ENCODE measurements at regions not wholly inside any gene's neighbourhood (a gene's known extent, or its start where the extent isn't known, plus 50 kb on each side); places are given as distances from the start of the nearest gene placed in this dataset.
"Not testable (repeated sequence)": the region's sequence is repeated elsewhere in the genome, so short reads cannot be mapped to it uniquely, and the experiment has no call there.

DNA sequence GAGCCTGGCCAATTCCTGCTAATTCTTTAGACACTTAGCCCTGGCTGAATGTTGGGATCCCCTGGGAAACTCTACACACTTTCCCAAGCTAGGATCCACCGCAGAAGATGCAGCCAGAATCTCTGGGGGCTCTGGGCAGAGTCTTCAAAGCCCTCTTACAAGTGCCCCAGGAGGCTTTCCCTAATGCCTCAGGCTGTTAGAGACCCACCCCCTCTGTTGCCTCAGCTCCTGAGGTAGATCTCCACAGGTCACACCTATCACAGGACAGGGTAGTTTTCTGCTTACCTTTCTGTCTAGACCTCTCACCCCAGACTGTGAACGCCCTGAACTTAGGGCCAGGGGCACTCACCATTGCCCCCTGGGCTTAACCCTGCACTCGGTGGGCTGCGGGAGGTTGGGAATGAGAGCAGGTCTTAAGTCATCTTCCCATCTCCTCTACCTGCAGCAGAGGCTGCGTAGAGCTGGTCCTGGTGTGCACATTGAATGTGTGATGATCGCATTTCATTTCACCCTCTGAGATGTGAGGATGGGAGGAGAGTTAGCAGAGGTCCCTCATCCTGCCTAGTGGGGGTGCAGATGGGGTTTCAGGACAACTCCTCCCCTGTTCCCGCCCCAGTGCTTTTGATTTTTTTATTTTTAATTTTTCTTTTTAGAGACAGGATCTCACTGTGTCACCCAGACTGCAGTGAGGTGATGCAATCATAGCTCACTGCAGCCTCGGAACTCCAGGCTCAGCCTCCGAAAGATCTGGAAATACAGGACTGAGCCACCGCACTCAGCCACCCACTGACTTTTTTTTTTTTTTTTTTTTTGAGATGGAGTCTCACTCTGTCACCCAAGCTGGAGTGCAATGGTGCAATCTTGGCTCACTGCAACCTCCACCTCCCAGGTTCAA lies 89.0 kb upstream of the LHX1 start:
- Histone ChIP-seq H3K27me3 (ENCODE audit: control insufficient read depth, insufficient read depth, low read length) (peaks cover 28% of the 10 kb centered on the region), H3K9me3 (ENCODE audit: control insufficient read depth, low read length) (no peaks in the 10 kb centered on the region)

DNA sequence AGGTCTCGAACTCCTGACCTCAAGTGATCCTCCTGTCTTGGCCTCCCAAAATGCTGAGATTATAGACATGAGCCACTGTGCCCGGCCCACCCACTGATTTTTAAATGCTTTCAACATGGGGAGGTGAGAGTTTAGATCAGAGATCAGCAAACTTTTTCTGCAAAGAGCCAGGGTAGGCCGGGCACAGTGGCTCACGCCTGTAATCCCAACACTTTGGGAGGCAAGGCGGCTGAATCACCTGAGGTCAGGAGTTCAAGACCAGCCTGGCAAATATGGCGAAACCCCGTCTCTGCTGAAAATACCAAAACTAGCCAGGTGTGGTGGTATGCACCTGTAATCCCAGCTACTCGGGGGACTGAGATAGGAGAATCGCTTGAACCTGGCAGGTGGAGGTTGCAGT lies 88.3 kb upstream of the LHX1 start:
- not testable (repeated sequence) for H3K4me1 ChIP-seq (ENCODE audit: control insufficient read depth, insufficient read depth, low read length); H3K4me3 ChIP-seq (ENCODE audit: low read length); H3K9me3 ChIP-seq (ENCODE audit: control insufficient read depth, low read length); H3K36me3 ChIP-seq (ENCODE audit: control insufficient read depth, insufficient read depth, low read length); H3K9ac ChIP-seq (ENCODE audit: low read length)
- H3K27me3 ChIP-seq (ENCODE audit: control insufficient read depth, insufficient read depth, low read length) = peaks cover 28% of the 10 kb centered on the region

More for the DNA sequence above, 89.0 kb upstream of the LHX1 start:
- H3K4me1 ChIP-seq (ENCODE audit: control insufficient read depth, insufficient read depth, low read length) = no peaks in the 10 kb centered on the region
- H3K9ac ChIP-seq (ENCODE audit: low read length) = no peak overlapping the region
- no peak overlapping the region for H3K4me3 ChIP-seq (ENCODE audit: low read length)
- no peaks in the 10 kb centered on the region for H3K36me3 ChIP-seq (ENCODE audit: control insufficient read depth, insufficient read depth, low read length)

DNA sequence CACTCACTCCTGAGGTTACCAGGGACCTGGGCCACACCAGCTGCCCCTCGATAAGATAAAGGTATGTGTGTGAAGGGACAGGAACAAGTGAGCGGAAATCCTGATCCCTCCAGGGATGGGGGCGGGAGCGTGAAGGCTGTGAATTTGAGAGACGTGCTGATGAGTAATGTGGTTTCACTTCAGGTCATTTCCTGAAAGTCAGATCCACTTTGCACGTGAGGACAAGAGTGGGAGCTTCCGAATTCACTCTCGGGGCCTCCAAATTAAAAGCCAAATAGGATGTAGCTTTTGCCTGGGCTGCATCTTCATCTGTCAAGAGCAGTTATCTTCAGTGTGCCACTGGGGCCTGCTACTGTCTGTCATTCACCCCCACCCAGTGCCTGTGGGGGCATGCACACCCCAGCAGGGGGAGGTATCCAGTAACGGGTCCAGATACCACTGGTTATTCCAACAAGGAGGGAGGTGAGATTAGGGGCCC lies 87.4 kb upstream of the LHX1 start:
- Histone ChIP-seq H3K36me3 (ENCODE audit: control insufficient read depth, insufficient read depth, low read length) (no peaks in the 10 kb centered on the region), H3K27me3 (ENCODE audit: control insufficient read depth, insufficient read depth, low read length) (peaks cover 28% of the 10 kb centered on the region), H3K4me3 (ENCODE audit: low read length) (no peak overlapping the region), H3K9ac (ENCODE audit: low read length) (no peak overlapping the region), H3K9me3 (ENCODE audit: control insufficient read depth, low read length) (no peaks in the 10 kb centered on the region), H3K4me1 (ENCODE audit: control insufficient read depth, insufficient read depth, low read length) (no peaks in the 10 kb centered on the region)

DNA sequence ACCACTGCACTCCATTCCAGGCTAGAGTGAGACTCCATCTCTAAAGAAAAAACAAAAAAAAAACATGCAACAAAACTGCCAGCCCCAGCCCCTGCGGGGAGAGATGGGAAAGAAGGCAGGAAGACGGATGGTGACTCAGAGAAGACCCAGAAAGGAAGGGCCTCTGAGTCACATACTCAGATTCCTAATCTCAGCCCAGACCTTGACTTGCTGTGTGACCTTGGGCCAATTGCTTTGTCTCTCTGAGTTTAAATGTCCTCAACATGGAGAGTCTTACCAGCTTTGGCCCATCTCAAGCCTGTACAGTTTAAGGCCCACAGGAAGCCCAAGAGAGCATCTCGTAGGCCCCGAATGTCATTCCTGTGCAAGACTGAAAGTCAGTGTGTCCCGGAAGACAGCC lies 86.5 kb upstream of the LHX1 start:
- H3K4me3 ChIP-seq (ENCODE audit: low read length) = no peak overlapping the region
- peaks cover 22% of the 10 kb centered on the region for H3K27me3 ChIP-seq (ENCODE audit: control insufficient read depth, insufficient read depth, low read length)
- no peak overlapping the region for H3K9ac ChIP-seq (ENCODE audit: low read length)
- H3K4me1 ChIP-seq (ENCODE audit: control insufficient read depth, insufficient read depth, low read length) = no peaks in the 10 kb centered on the region
- H3K36me3 ChIP-seq (ENCODE audit: control insufficient read depth, insufficient read depth, low read length) = no peaks in the 10 kb centered on the region
- H3K9me3 ChIP-seq (ENCODE audit: control insufficient read depth, low read length) = no peaks in the 10 kb centered on the region

DNA sequence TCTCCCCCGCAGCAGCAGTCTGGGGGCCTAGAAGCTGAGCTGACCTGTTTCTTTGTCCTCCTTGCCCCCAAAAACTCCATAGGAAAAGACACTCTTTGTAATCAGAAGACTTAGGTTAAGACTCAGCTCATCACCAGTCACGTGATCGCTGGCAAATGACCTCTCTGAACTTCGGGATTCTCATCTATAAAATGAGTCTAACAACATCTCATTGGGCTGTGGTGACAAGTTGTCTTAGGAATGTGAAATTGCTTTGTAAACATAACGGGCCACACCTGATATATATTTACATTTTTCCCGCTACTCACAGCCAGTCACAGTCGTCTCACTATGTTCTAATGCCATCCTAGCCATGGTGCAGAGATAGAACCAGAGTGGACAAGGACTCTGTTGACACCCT lies 86.0 kb upstream of the LHX1 start:
- Histone ChIP-seq H3K9me3 (ENCODE audit: control insufficient read depth, low read length) (no peaks in the 10 kb centered on the region), H3K27me3 (ENCODE audit: control insufficient read depth, insufficient read depth, low read length) (peaks cover 22% of the 10 kb centered on the region), H3K4me3 (ENCODE audit: low read length) (no peak overlapping the region), H3K9ac (ENCODE audit: low read length) (no peak overlapping the region), H3K4me1 (ENCODE audit: control insufficient read depth, insufficient read depth, low read length) (no peaks in the 10 kb centered on the region), H3K36me3 (ENCODE audit: control insufficient read depth, insufficient read depth, low read length) (no peaks in the 10 kb centered on the region)

DNA sequence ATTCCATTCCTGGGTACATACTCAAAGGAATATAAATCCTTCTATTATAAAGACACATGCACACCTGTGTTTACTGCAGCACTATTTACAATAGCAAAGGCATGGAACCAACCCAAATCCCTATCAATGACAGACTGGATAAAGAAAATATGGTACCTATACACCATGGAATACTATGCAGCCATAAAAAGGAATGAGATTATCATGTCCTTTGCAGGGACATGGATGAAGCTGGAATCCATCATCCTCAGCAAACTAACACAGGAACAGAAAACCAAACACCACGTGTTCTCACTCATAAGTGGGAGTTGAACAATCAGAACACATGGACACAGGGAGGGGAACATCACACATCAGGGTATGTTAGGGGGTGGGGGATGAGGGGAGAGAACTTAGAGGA lies 84.8 kb upstream of the LHX1 start:
- H3K27me3 ChIP-seq (ENCODE audit: control insufficient read depth, insufficient read depth, low read length) = peaks cover 22% of the 10 kb centered on the region
- not testable (repeated sequence) for H3K4me3 ChIP-seq (ENCODE audit: low read length); H3K36me3 ChIP-seq (ENCODE audit: control insufficient read depth, insufficient read depth, low read length); H3K9me3 ChIP-seq (ENCODE audit: control insufficient read depth, low read length); H3K9ac ChIP-seq (ENCODE audit: low read length); H3K4me1 ChIP-seq (ENCODE audit: control insufficient read depth, insufficient read depth, low read length)

DNA sequence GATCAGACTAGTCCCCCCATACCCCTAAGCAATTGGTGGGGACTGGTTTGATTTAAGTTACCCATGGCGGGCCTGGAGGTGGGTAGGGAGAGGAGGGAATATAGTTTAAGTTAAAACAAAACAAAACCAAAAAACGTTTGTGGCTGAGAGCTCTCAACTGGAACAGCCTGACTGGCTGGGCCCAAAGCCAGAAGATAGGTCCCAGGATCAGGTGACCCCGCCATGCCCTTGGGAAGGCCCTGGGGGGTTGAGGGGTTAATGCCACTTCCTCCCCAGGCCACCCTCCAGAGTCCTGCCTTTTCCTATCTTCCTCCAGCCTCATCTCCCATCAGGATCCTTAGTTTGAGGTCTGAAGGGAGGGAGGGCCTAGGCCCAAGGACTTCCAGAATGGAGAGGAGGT lies 82.3 kb upstream of the LHX1 start:
- no peak overlapping the region for H3K9ac ChIP-seq (ENCODE audit: low read length)
- H3K9me3 ChIP-seq (ENCODE audit: control insufficient read depth, low read length) = no peaks in the 10 kb centered on the region
- peaks cover 12% of the 10 kb centered on the region for H3K27me3 ChIP-seq (ENCODE audit: control insufficient read depth, insufficient read depth, low read length)
- H3K36me3 ChIP-seq (ENCODE audit: control insufficient read depth, insufficient read depth, low read length) = no peaks in the 10 kb centered on the region
- no peaks in the 10 kb centered on the region for H3K4me1 ChIP-seq (ENCODE audit: control insufficient read depth, insufficient read depth, low read length)
- H3K4me3 ChIP-seq (ENCODE audit: low read length) = no peak overlapping the region

DNA sequence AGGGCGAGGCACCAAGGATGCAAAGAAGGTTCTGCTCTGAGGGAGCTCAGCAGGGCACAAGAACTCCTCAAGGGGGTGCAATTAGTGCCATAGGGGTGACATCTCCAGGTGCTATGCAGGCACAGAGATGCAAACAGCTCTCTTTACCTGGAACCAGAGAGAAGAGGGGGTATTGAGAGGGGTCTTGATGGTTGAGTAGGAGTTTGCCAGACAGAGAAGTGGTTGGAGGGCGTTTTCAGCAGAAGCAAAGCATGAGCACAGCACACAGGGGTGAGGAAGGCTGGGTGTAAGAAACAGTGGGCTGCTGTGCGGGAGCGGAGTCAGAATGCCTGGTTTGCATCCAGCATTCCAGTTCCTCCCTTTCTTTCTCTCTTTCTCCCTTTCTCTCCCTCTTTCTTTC lies 81.8 kb upstream of the LHX1 start:
- H3K9ac ChIP-seq (ENCODE audit: low read length) = no peak overlapping the region
- no peaks in the 10 kb centered on the region for H3K36me3 ChIP-seq (ENCODE audit: control insufficient read depth, insufficient read depth, low read length)
- peaks cover 7% of the 10 kb centered on the region for H3K27me3 ChIP-seq (ENCODE audit: control insufficient read depth, insufficient read depth, low read length)
- no peaks in the 10 kb centered on the region for H3K9me3 ChIP-seq (ENCODE audit: control insufficient read depth, low read length)
- H3K4me1 ChIP-seq (ENCODE audit: control insufficient read depth, insufficient read depth, low read length) = no peaks in the 10 kb centered on the region
- no peak overlapping the region for H3K4me3 ChIP-seq (ENCODE audit: low read length)

DNA sequence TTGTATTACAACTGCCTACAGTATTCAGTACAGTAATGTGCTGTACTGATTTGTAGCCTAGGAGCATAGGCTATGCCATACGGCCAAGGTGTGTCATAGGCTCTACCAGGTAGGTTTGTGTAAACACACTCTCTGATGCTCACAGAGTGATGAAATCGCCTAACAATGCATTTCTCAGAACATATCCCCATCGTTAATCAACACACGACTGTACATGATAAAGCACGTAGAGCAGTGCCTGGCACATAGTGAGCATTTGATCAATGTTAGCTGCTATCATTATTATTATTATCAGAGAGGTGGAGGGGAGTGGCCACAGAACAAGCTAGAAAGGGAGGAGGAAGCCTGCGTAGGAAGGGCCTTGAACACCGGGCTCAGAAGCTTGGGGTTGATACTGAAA lies 81.1 kb upstream of the LHX1 start:
- H3K9me3 ChIP-seq (ENCODE audit: control insufficient read depth, low read length) = no peaks in the 10 kb centered on the region
- no peak overlapping the region for H3K4me3 ChIP-seq (ENCODE audit: low read length)
- no peaks in the 10 kb centered on the region for H3K36me3 ChIP-seq (ENCODE audit: control insufficient read depth, insufficient read depth, low read length)
- no peak overlapping the region for H3K9ac ChIP-seq (ENCODE audit: low read length)
- H3K27me3 ChIP-seq (ENCODE audit: control insufficient read depth, insufficient read depth, low read length) = peaks cover 4% of the 10 kb centered on the region
- no peaks in the 10 kb centered on the region for H3K4me1 ChIP-seq (ENCODE audit: control insufficient read depth, insufficient read depth, low read length)

DNA sequence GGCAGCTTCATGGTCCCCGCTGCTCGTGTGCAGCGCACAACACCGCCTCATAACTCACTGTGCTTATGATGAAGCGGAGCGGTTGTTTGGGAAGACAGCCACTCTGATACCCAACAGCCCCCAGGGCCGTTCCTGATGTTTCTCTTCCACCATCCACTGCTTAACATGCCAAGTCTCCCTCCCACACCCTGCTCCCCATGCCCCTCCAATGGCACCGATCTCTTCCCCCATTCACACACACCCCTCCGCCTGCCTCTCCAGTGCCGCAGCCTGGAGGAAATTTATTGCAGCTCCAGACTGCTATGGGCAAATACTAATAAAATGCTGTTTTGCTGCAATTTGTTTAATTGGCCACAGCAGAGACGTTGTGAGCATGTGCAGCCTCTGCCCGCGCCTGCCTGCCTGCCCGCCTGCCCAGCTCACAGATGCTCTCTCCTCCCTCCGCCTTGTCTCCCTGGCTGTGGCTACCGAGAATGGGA lies 80.3 kb upstream of the LHX1 start:
- Histone ChIP-seq H3K27me3 (ENCODE audit: control insufficient read depth, insufficient read depth, low read length) (no peaks in the 10 kb centered on the region), H3K9me3 (ENCODE audit: control insufficient read depth, low read length) (no peaks in the 10 kb centered on the region), H3K4me1 (ENCODE audit: control insufficient read depth, insufficient read depth, low read length) (no peaks in the 10 kb centered on the region), H3K36me3 (ENCODE audit: control insufficient read depth, insufficient read depth, low read length) (no peaks in the 10 kb centered on the region), H3K9ac (ENCODE audit: low read length) (no peak overlapping the region), H3K4me3 (ENCODE audit: low read length) (no peak overlapping the region)

DNA sequence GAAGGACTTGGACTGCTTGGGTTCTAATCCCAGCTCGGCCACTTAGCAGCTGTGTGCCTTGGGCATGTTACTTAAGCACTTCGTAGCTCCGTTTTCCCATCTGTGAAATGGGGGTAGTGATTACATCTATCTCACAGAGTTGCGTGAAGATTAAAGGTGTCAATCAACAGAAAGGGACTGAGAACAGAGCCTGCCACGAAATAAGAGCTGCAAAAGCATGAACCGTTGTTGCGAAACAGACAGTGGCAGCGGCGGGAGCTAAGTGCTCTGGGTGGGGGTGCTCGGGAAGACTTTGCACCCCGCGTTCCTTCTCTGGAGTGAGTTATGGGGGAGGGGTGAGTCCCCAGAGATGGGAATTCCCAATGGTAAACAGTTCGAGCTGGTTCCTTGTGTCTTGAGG lies 79.6 kb upstream of the LHX1 start:
- Histone ChIP-seq H3K9ac (ENCODE audit: low read length) (no peak overlapping the region), H3K4me3 (ENCODE audit: low read length) (no peak overlapping the region), H3K27me3 (ENCODE audit: control insufficient read depth, insufficient read depth, low read length) (no peaks in the 10 kb centered on the region), H3K9me3 (ENCODE audit: control insufficient read depth, low read length) (no peaks in the 10 kb centered on the region), H3K4me1 (ENCODE audit: control insufficient read depth, insufficient read depth, low read length) (no peaks in the 10 kb centered on the region), H3K36me3 (ENCODE audit: control insufficient read depth, insufficient read depth, low read length) (no peaks in the 10 kb centered on the region)

DNA sequence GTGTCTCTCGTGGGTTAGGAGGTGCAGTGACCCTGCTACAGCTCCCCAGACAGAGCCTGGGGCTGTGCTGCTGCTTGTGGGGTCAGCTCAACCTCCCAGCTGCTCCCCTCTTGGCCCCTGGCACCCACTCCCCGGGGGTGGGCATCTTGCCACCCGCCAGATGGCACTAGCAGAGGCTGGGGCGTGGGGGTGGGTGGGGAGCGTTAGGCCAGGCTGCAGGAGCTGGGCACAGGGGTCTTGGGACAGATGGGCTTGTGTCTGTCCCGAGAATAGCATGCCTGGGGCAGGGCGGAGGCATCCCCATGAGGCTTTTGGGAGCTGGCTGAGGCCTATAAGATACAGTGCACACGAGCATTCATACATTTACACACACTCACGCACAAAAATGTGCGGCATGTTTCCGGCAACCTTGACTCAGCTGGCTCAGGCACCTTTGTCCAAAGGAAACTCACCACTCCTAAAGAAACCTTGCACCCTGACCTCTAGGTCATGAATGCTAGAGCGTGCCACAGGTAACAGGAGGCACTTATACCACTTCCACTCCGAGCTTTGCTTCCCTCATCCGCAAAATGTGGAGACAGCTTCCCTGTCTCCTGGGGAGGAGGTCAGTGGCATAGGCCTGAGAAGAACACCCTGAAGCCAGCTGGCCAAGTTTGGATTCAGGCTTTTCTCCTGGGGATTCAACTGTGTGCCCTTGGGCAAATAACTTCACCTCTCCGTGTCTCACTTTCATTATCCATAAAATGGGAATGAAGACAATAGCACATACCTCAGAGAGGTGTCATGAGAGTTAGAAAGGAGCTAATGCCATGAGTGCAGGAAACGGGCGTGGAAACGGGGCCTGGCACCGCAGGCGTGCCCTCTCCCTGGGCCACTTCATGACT lies 78.9 kb upstream of the LHX1 start:
- Histone ChIP-seq H3K36me3 (ENCODE audit: control insufficient read depth, insufficient read depth, low read length) (no peaks in the 10 kb centered on the region), H3K27me3 (ENCODE audit: control insufficient read depth, insufficient read depth, low read length) (no peaks in the 10 kb centered on the region), H3K4me3 (ENCODE audit: low read length) (no peak overlapping the region), H3K9ac (ENCODE audit: low read length) (no peak overlapping the region), H3K9me3 (ENCODE audit: control insufficient read depth, low read length) (no peaks in the 10 kb centered on the region), H3K4me1 (ENCODE audit: control insufficient read depth, insufficient read depth, low read length) (no peaks in the 10 kb centered on the region)

Measured in mucosa of stomach (tissue), 1 donor.